DND-41 (cell line): ENCODE measurements at regions not wholly inside any gene's neighbourhood (a gene's known extent, or its start where the extent isn't known, plus 50 kb on each side); places are given as distances from the start of the nearest gene placed in this dataset.
A peak's percentile ranks its signal among the peaks of the same experiment; 100 is the strongest.
"Not testable (repeated sequence)": the region's sequence is repeated elsewhere in the genome, so short reads cannot be mapped to it uniquely, and the experiment has no call there.

ENCODE experiments used
- ATAC-seq: fragments of 200-7000 bp; cut with Tn5 transposase; 3 replicates; pipeline ENCODE4 v1.9.1; 2021; ENCODE audit warnings: low read depth; ENCODE audit not compliant: insufficient read depth
- DNase-seq: peaks from one replicate; pipeline ENCODE4 v3.0.0-alpha.2; 2020
- H2AFZ ChIP-seq: 2 replicates; pipeline ENCODE4 v1.6.0; 2012; ENCODE audit warnings: low read depth, low read length
- H3K27ac ChIP-seq: 2 replicates; pipeline ENCODE4 v1.5.1; 2012; ENCODE audit warnings: low read length, inconsistent platforms
- H3K27me3 ChIP-seq: fragments of 200-600 bp; sonication (generic); 2 replicates; pipeline ENCODE4 v1.6.0; 2012; ENCODE audit warnings: low read length, mild to moderate bottlenecking, inconsistent platforms; ENCODE audit not compliant: insufficient read depth, poor library complexity
- H3K36me3 ChIP-seq: 2 replicates; pipeline ENCODE4 v1.5.1; 2012; ENCODE audit warnings: low read length, inconsistent platforms; ENCODE audit not compliant: insufficient read depth
- H3K4me1 ChIP-seq: 2 replicates; pipeline ENCODE4 v1.5.1; 2012; ENCODE audit warnings: mild to moderate bottlenecking, low read length; ENCODE audit not compliant: insufficient read depth
- H3K4me2 ChIP-seq: 2 replicates; pipeline ENCODE4 v1.6.0; 2012; ENCODE audit warnings: mild to moderate bottlenecking, moderate library complexity, low read length, inconsistent platforms; ENCODE audit not compliant: insufficient read depth
- H3K4me3 ChIP-seq, 2 experiments: fragments of 200-600 bp in 1 of 2; shearing (Covaris generic) in 1 of 2; 2 replicates each; pipeline ENCODE4 v1.5.1; 2012 to 2016; ENCODE audit warnings: inconsistent platforms in 2 of 2, low read length in 2 of 2, mild to moderate bottlenecking in 2 of 2, low read depth in 1 of 2, moderate library complexity in 1 of 2
- H3K79me2 ChIP-seq: 2 replicates; pipeline ENCODE4 v1.6.0; 2012; ENCODE audit warnings: low read length, inconsistent platforms; ENCODE audit not compliant: insufficient read depth
- H3K9ac ChIP-seq: 2 replicates; pipeline ENCODE4 v1.6.0; 2012; ENCODE audit warnings: low read depth, mild to moderate bottlenecking, inconsistent platforms, low read length, moderate library complexity
- H3K9me3 ChIP-seq: 2 replicates; pipeline ENCODE4 v1.5.1; 2012; ENCODE audit warnings: low read length, moderate library complexity, mild to moderate bottlenecking, inconsistent platforms; ENCODE audit not compliant: insufficient read depth, severe bottlenecking
- H4K20me1 ChIP-seq: 2 replicates; pipeline ENCODE4 v1.6.0; 2012; ENCODE audit warnings: low read length; ENCODE audit not compliant: insufficient read depth
- CTCF ChIP-seq: IDR thresholded peaks from 2 replicates; pipeline ENCODE4 v1.5.1; 2012; ENCODE audit warnings: borderline replicate concordance, low read length, moderate library complexity, mild to moderate bottlenecking; ENCODE audit not compliant: poor library complexity, severe bottlenecking; ENCODE audit errors: extremely low read depth
- EZH2 ChIP-seq: IDR thresholded peaks from 3 replicates; pipeline ENCODE4 v1.6.1; 2012; ENCODE audit warnings: borderline replicate concordance, low read depth, mild to moderate bottlenecking, moderate library complexity, low read length, inconsistent platforms; ENCODE audit not compliant: severe bottlenecking

DNA sequence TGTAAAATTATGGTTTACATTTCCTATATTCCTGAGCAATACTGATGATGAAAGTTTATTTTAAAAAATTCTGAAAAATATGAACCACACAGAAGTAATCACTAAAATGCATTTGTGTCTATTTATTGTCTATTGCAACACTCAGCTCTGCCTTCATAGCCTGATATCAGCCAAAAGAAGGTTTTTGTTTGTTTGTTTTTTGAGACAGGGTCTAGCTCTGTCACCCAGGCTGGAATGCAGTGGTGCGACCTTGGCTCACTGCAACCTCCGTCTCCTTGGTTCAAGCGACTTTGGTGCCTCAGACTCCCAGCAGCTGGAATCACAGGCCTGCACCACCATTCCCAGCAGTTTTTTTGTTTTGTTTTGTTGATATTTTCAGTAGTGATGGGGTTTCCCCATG, 1560.2 kb downstream of the SI start:
- no peak for DNase-seq
- no peak overlapping the region for H3K4me2 ChIP-seq
- no peak overlapping the region for H3K27ac ChIP-seq
- no peak for TF ChIP-seq EZH2
- TF ChIP-seq CTCF = no peak
- no peaks in the 10 kb centered on the region for H3K9me3 ChIP-seq
- H3K9ac ChIP-seq = no peak overlapping the region
- H3K4me1 ChIP-seq = peaks cover 8% of the 10 kb centered on the region
- H2AFZ ChIP-seq = no peak overlapping the region; the same call in 1 of the 2 replicates
- H4K20me1 ChIP-seq = no peaks in the 10 kb centered on the region
- H3K79me2 ChIP-seq = no peaks in the 10 kb centered on the region
- H3K36me3 ChIP-seq = no peaks in the 10 kb centered on the region
- ATAC-seq = no peak
- H3K4me3 ChIP-seq = no peak overlapping the region
- no peaks in the 10 kb centered on the region for H3K27me3 ChIP-seq

DNA sequence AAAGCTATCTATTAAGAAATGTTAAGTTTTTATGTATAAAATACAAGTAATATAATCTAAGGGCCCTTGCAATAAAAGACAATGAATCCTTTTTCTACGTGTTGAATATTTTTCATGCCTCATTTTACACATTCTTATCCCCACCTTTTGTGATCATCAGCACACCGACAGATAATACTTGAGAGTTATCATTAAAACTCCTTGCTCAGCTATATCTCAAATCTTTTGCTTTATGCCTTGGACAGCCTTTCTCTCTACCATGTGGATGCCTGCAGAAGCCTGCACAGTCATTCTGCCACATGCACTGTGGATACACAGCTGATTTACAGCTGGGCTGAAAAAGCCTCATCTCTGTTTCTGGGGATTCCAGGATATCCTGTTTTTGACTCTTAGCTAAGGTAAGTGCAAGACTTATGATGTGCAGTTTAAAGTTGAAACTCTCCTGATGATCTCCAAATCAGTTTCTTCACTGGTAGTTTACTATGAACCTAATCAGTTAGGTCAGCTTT, 1565.1 kb downstream of the SI start:
- no peaks in the 10 kb centered on the region for H3K36me3 ChIP-seq
- peaks cover 9% of the 10 kb centered on the region for H3K4me1 ChIP-seq
- ATAC-seq = peak; percentile 89
- H3K4me3 ChIP-seq = no peak overlapping the region
- H3K9me3 ChIP-seq = no peaks in the 10 kb centered on the region
- no peak overlapping the region for H2AFZ ChIP-seq
- no peak overlapping the region for H3K4me2 ChIP-seq
- H3K27me3 ChIP-seq = no peaks in the 10 kb centered on the region
- H4K20me1 ChIP-seq = no peaks in the 10 kb centered on the region
- no peak for TF ChIP-seq EZH2
- TF ChIP-seq CTCF = no peak
- H3K79me2 ChIP-seq = no peaks in the 10 kb centered on the region
- no peak overlapping the region for H3K9ac ChIP-seq
- H3K27ac ChIP-seq = no peak overlapping the region
- peak; percentile 46 for DNase-seq

DNA sequence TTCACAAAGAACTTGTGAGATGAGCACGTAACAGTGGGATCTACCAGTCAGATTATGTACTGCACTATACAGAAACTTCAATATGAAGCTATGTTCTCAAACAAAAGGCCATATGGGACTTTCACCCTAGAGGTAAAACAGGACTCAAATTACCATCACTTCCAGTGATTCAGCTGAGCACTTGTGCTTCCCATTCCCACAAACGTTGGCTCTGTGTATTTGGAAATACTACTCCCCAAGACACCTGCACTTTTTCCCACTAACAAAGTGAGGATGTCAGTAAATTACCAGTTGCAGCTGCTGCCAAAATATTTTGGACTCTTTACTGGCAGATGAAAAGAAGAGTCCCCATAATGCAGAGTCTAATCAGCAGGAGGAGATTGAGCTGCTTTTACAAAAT, 1570.1 kb downstream of the SI start:
- Histone ChIP-seq H3K4me3 (no peak overlapping the region), H2AFZ (no peak overlapping the region; the same call in 1 of the 2 replicates), H3K79me2 (no peaks in the 10 kb centered on the region), H3K4me2 (no peak overlapping the region), H3K36me3 (no peaks in the 10 kb centered on the region), H4K20me1 (no peaks in the 10 kb centered on the region), H3K9me3 (no peaks in the 10 kb centered on the region), H3K27me3 (no peaks in the 10 kb centered on the region), H3K9ac (no peak overlapping the region), H3K27ac (no peak overlapping the region), H3K4me1 (peaks cover 2% of the 10 kb centered on the region)
- DNase-seq (no peak), ATAC-seq (no peak)
- TF ChIP-seq CTCF = no peak
- TF ChIP-seq EZH2 = no peak

GRCh38 chr3:163504974-163505373, 1573.3 kb downstream of the SI start:
- H3K4me1 ChIP-seq = no peaks in the 10 kb centered on the region
- H3K27me3 ChIP-seq = no peaks in the 10 kb centered on the region
- no peak overlapping the region for H3K4me3 ChIP-seq
- no peaks in the 10 kb centered on the region for H4K20me1 ChIP-seq
- H3K27ac ChIP-seq = no peak overlapping the region
- no peak for TF ChIP-seq CTCF
- no peak for TF ChIP-seq EZH2
- ATAC-seq (peak; percentile 70; the same call in 2 of the 3 replicates), DNase-seq (no peak)
- no peak overlapping the region for H3K4me2 ChIP-seq
- H2AFZ ChIP-seq = no peak overlapping the region
- H3K79me2 ChIP-seq = no peaks in the 10 kb centered on the region
- H3K9me3 ChIP-seq = no peaks in the 10 kb centered on the region
- H3K36me3 ChIP-seq = no peaks in the 10 kb centered on the region
- H3K9ac ChIP-seq = no peak overlapping the region

DNA sequence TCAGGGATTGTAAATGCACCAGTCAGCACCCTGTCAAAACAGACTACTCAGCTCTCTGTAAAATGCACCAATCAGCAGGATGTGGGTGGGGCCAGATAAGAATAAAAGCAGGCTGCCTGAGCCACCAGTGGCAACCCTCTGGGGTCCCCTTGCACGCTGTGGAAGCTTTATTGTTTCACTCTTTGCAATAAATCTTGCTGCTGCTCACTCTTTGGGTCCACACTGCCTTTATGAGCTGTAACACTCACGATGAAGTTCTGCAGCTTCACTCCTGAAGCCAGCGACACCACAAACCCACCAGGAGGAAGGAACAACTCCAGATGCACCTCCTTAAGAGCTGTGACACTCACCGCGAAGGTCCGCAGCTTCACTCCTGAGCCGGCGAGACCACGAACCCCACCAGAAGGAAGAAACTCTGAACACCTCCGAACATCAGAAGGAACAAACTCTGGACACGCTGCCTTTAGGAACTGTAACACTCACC, 1578.5 kb downstream of the SI start:
- H3K9ac ChIP-seq, H3K4me3 ChIP-seq, DNase-seq, H4K20me1 ChIP-seq, H3K4me1 ChIP-seq, ATAC-seq, H3K27ac ChIP-seq, H3K36me3 ChIP-seq, H3K4me2 ChIP-seq, H3K9me3 ChIP-seq, H2AFZ ChIP-seq, H3K27me3 ChIP-seq, H3K79me2 ChIP-seq: not testable (repeated sequence)
